GM18511 (cell line): ENCODE measurements at regions not wholly inside any gene's neighbourhood (a gene's known extent, or its start where the extent isn't known, plus 50 kb on each side); places are given as distances from the start of the nearest gene placed in this dataset.

Experiments
- ATAC-seq: cut with Tn5 transposase; IDR thresholded peaks from one replicate; pipeline ENCODE4 v1.9.1; 2021; ENCODE audit warnings: mild to moderate bottlenecking, moderate library complexity; ENCODE audit not compliant: unreplicated experiment

- no peak for ATAC-seq
Observed at GRCh38 chr16:51557670-51558069, 406.6 kb upstream of the SALL1 start.

GRCh38 chr16:51556694-51557340 lies 405.7 kb upstream of the SALL1 start:
- no peak for ATAC-seq

- no peak for ATAC-seq
Observed at GRCh38 chr16:51553910-51554309, 402.8 kb upstream of the SALL1 start.

- ATAC-seq = no peak
Observed at GRCh38 chr16:51553314-51553713, 402.2 kb upstream of the SALL1 start.

- ATAC-seq = no peak
Observed at GRCh38 chr16:51550800-51551347, 399.8 kb upstream of the SALL1 start.

- ATAC-seq = no peak
Observed at GRCh38 chr16:51549836-51550235, 398.8 kb upstream of the SALL1 start.

- no peak for ATAC-seq
Observed at GRCh38 chr16:51545951-51546350, 394.9 kb upstream of the SALL1 start.

- no peak for ATAC-seq
Observed at GRCh38 chr16:51544851-51545467, 393.9 kb upstream of the SALL1 start.

GRCh38 chr16:51543971-51544370 lies 392.9 kb upstream of the SALL1 start:
- no peak for ATAC-seq

- no peak for ATAC-seq
Observed at GRCh38 chr16:51542981-51543815, 392.1 kb upstream of the SALL1 start.

- ATAC-seq = no peak
Observed at GRCh38 chr16:51540259-51540658, 389.2 kb upstream of the SALL1 start.

GRCh38 chr16:51538707-51539498 lies 387.8 kb upstream of the SALL1 start:
- ATAC-seq = no peak

GRCh38 chr16:51535591-51535990 lies 384.5 kb upstream of the SALL1 start:
- ATAC-seq = no peak

- no peak for ATAC-seq
Observed at GRCh38 chr16:51532551-51532950, 381.5 kb upstream of the SALL1 start.

- ATAC-seq = no peak
Observed at GRCh38 chr16:51531271-51531670, 380.2 kb upstream of the SALL1 start.

- no peak for ATAC-seq
Observed at GRCh38 chr16:51527349-51527748, 376.3 kb upstream of the SALL1 start.

GRCh38 chr16:51526621-51527020 lies 375.6 kb upstream of the SALL1 start:
- no peak for ATAC-seq

- ATAC-seq = no peak
Observed at GRCh38 chr16:51524555-51525373, 373.7 kb upstream of the SALL1 start.

GRCh38 chr16:51524070-51524469 lies 373.0 kb upstream of the SALL1 start:
- no peak for ATAC-seq

- ATAC-seq = no peak
Observed at GRCh38 chr16:51523400-51523799, 372.3 kb upstream of the SALL1 start.
